NOMO-1 treated with dmso at 0.1 percent for 144 hours (cell line): ENCODE measurements at regions not wholly inside any gene's neighbourhood (a gene's known extent, or its start where the extent isn't known, plus 50 kb on each side); places are given as distances from the start of the nearest gene placed in this dataset.
A peak's percentile ranks its signal among the peaks of the same experiment; 100 is the strongest.

Experiments
- DNase-seq: peaks from one replicate; lab custom pipeline; 2025; ENCODE audit not compliant: unreplicated experiment; lab: John Stamatoyannopoulos, UW

DNA sequence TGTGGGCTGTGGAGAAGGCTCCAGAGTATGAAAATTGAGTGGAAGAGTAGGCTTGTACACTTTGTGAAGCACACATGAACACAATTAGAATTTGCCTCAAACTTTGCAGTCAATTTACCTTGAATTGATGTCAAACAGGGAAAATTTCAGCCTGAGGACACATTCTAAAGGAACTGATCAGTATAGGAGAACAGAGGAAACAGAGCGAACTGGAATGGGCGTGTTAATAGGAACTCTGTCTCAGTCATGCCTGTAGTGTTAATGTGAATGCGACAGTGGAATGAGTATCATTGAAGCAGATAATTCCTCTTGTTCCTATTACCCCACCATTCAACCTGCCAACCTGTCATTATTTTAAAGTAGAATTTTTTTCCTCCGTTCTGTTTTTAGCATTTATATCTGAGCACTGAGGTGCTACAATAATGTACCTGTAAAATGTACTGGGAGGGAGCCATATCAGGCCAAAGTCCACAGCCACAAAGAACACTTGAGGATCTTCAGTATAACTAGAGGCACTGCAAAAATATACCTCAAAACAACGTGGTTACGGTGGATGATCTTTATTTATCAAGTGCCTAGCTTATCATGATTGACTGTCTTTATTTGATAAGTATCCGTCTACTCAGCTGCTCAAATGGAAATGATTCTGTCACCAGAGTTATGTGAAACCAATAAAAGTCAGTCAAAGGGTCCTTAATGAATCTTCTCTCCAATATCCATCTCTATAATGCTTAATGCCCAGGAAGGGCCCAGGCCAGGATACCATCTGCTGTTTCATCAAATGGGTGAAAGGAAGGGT lies 125.3 kb upstream of the STMND1 start:
- no peak for DNase-seq

- no peak for DNase-seq
These were observed 127.0 kb upstream of the STMND1 start for GRCh38 chr6:16974704-16975359.

- no peak for DNase-seq
These were observed 127.5 kb upstream of the STMND1 start for GRCh38 chr6:16974387-16974673.

GRCh38 chr6:16973545-16974386 lies 128.1 kb upstream of the STMND1 start:
- no peak for DNase-seq

GRCh38 chr6:16973051-16973450 lies 128.8 kb upstream of the STMND1 start:
- DNase-seq: peak; percentile 42

DNA sequence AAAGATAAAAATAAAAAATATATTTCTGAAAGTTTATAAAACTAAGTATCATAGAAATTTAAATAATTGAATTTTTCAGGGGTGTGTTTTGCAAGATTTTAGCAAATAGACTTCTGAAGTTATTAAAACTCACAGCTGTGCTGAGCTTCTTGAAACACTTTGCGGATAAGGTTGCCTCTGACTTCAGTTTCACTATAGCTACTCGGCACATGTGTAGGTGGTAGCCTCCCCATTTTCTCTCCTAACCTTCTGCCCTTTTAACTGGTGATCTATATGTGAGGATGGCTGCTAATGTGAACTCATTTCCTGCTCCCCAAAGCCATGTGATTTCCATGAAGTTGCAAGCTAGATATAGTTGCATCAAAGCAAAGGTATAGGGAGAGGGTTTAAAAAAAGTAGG lies 129.3 kb upstream of the STMND1 start:
- no peak for DNase-seq

- DNase-seq: no peak
These were observed 131.9 kb upstream of the STMND1 start for GRCh38 chr6:16969699-16970655.

DNA sequence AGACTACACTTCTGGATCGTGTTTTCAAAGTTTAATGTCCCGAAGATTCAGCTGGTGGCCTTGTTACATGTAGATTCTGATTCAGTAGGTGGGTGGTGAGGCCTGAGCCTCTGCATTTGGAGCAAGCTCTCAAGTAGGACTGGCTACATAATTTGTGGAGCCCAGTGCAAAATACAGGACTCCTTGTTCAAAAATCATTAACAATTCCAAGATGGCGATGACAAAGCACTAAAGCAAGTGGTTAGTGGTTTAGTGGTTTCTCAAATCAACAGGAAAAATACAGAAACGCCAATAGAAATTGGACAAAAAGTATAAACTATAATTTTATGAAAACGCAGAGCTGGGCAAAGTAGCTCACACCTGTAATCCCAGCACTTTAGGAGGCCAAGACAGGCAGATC lies 133.7 kb upstream of the STMND1 start:
- no peak for DNase-seq

- DNase-seq: no peak
These were observed 134.4 kb upstream of the STMND1 start for GRCh38 chr6:16967470-16967817.

DNA sequence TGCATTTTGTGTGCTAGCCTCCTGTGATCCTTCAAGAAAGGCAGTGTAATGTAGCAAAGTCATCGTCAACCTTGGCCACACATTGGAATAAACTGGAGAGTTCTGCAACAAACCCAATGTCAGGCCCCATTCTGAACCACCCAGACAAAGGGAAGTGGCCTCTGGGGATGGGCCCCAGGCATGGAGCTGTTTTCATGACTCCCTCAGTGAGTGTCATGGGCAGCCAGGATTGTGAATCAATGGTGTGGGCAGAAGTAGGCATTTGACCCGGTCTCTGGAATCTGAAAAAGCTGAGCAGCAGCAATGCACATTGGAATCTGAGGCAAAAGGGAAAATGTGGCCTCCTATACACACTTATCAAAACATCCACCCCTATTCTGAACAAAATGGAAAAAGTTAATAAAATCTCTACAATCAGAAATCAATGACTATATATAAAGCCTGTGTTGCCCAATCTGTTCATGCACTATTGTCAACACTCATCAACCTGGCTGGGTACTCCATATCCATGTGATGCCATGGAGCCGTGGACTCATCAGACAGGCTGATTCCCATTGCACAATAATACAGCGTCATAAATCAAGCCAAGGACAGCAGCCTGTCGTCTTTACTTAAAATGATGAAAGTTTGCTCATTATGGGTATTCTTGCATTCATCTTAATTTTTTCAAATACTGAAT lies 134.9 kb upstream of the STMND1 start:
- no peak for DNase-seq

DNA sequence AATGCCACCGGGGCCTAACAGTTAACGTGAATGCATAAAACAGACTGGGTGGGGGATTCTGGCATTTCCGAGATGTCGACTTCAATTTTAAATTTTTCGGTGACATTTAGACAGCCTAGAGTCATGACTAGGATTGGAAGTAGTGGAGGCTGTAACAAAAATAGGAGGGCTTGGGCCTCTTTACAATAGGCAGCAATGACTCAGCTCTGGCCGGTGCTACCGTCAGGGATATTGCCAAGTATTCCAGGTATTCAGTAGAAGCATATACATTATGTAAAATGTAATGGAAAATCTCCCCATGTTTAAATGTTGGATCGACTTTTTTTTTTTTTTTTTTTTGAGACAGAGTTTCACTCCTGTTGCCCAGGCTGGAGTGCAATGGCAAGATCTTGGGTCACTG lies 136.2 kb upstream of the STMND1 start:
- DNase-seq: no peak

GRCh38 chr6:16964553-16965499 lies 137.0 kb upstream of the STMND1 start:
- peak; percentile 46 for DNase-seq

DNA sequence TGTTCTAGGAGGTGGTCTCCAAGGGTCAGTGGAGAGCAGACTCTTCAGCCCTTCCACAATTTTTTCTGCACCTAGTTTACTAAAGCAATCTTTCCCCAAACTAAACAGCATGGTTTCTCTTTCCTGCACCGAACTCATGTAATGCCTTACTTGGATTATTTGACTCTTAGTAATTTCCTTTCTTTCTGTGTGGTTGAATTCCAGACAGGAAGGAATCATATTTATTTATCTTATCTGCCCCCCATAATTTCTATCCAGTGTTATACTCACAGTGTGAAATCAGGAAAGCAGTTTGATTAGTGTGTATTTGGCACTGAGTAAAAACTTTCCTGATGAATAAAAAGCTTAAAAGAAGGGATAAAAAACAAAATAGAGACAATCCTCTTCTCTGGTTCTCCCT lies 140.3 kb upstream of the STMND1 start:
- no peak for DNase-seq

GRCh38 chr6:16959789-16960188 lies 142.1 kb upstream of the STMND1 start:
- no peak for DNase-seq

DNA sequence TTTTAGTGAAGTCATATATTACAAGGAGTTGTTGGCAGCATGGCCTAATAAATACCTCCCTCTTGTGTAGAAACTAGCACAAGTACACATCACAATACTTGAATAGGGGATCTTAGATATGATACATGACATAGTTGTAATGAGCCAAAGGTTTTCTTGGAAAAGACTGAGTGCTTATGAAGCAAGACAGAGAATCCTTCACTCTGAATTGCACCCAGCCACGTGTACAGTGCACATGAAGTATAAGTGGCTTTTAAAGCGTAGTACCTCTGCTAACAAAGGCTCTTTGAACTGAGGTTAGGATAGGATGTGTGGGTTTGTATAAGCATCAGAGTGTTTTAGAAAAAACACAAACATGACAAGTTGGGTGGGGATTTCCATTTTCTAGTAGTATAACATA lies 145.5 kb upstream of the STMND1 start:
- DNase-seq: no peak

- DNase-seq: no peak
These were observed 146.0 kb upstream of the STMND1 start for GRCh38 chr6:16955899-16956298.

- no peak for DNase-seq
These were observed 147.9 kb upstream of the STMND1 start for GRCh38 chr6:16953905-16954304.

DNA sequence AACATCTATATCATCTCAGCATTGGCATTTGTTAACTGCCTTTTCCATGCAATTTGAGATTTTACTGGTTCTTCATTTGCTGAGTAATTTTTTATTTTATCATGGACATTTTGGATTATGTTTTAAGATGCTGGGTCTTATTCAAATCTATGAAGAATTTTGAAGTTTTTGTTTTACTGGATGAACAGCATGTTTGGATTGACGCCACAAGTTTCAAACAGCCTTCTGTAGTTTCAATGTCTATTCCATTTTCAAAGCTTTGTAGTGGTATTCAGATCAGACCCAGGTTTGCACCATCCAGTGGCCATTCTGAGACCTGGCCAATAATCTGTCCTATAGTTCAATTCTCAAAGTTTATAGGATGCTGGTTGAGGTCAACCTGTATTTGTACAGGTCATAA lies 148.4 kb upstream of the STMND1 start:
- no peak for DNase-seq

DNA sequence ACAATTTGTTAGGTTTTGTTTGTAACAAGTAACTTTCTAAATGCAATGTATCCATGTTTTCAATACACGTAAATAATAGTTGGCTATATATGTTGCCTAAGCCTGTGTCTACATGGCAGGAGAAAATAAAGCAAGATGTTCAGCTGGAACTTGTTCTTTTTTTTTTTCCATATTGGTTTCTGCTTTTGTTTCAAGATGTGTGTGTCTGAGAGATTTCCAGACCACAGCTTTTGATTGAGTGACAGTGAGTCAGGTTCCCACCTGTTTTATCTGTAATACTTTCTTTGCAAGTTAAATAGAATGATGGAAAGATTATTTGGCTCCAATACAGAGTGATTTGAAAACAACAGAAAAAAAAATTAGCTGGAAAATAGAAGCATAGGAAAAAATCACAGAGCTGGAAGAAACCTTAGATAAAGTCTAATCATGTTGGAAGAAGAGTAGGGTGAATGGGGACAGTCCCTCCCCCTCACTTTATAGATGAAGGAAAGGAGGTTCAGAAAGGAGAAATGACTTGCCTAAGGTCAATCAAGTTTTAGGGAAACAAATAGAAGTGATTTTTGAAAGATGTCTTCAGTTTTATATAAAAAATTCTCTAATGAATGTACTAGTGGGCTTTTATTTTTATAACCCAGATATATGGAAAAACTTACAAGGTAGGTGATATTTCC lies 150.9 kb upstream of the STMND1 start:
- no peak for DNase-seq
